ENCODE measurements at regions not wholly inside any gene's neighbourhood (a gene's known extent, or its start where the extent isn't known, plus 50 kb on each side); places are given as distances from the start of the nearest gene placed in this dataset.

DNA sequence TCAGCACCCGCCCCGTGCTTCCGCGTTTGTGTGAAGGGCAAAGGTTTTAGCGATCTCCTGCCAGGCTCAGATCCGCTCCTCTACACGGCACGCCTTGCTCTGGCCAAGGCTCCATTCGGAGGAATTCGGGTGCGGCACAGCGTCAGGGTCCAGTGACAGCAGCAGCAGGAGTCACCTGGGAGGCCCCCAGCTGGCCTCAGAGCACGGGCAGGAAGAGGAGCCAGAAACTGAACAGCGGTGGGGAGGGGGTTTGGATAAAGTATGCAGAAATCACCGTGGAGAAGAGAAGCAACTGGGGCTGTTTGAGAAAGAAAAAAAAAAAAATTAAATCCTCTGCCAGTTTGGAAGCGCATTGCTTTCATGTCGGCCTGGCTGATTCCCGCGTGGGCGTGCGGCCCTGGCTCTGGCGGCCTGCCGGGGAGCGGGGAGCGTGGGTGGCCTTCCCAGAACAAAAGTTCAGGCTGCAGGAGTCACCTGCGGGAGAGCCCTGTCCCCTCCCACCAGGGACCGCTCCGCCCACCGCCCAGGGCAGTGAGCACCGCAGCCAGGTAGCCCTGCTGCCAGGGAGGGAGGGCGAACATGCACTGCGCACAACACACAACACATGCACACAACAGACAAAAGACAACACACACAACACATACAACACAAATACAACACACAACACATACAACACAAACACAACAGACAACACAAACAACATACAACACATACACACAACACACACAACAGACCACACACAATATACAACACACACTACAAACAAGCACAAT, 107.6 kb downstream of the ETS2 start:
- ATAC-seq, result peak; percentile 49 to 83 (median 77)
- no peaks in the 10 kb centered on the region for H3K27me3 ChIP-seq
- peaks cover 12 to 70% (median 44%) of the 10 kb centered on the region in 9 donors for H3K4me1 ChIP-seq
- intact Hi-C loops (cut with DNase I), result loop anchor here in 5 of 10 donors (5.0 to 10.0 kb wide), 7 partner anchors 79 to 411 kb away; no protein-coding TSS in a partner anchor
- 20 to 25% methylated on average over 32 of the region's 32 CpGs for WGBS, 2 donors
- H3K4me3 ChIP-seq, result peak overlapping the region in 7 of 10 donors; percentile 5 to 36 (median 19)
- H3K36me3 ChIP-seq, result no peaks in the 10 kb centered on the region
- H3K9me3 ChIP-seq, result no peaks in the 10 kb centered on the region
- TF ChIP-seq, protein P1, sequence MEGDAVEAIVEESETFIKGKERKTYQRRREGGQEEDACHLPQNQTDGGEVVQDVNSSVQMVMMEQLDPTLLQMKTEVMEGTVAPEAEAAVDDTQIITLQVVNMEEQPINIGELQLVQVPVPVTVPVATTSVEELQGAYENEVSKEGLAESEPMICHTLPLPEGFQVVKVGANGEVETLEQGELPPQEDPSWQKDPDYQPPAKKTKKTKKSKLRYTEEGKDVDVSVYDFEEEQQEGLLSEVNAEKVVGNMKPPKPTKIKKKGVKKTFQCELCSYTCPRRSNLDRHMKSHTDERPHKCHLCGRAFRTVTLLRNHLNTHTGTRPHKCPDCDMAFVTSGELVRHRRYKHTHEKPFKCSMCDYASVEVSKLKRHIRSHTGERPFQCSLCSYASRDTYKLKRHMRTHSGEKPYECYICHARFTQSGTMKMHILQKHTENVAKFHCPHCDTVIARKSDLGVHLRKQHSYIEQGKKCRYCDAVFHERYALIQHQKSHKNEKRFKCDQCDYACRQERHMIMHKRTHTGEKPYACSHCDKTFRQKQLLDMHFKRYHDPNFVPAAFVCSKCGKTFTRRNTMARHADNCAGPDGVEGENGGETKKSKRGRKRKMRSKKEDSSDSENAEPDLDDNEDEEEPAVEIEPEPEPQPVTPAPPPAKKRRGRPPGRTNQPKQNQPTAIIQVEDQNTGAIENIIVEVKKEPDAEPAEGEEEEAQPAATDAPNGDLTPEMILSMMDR (IDR thresholded peaks at IDR 0.05), result no peak
- H3K27ac ChIP-seq, result peak overlapping the region; percentile 4 to 92 (median 78)
- DNase-seq, result peak; percentile 61 to 72

GRCh38 chr21:38912789-38913119, 107.0 kb downstream of the ETS2 start:
- Histone ChIP-seq H3K27ac (peak overlapping the region; percentile 4 to 92 (median 78)), H3K9me3 (no peaks in the 10 kb centered on the region), H3K4me3 (peak overlapping the region in 4 of 10 donors; percentile 17 to 36 (median 26)), H3K4me1 (peaks cover 12 to 73% (median 48%) of the 10 kb centered on the region in 9 donors), H3K36me3 (no peaks in the 10 kb centered on the region), H3K27me3 (no peaks in the 10 kb centered on the region)
- ATAC-seq (peak in 4 of 8 donors; percentile 1 to 19 (median 10)), DNase-seq (no peak)
- intact Hi-C loops (cut with DNase I), result loop anchor here in 5 of 10 donors (5.0 to 10.0 kb wide), 7 partner anchors 80 to 410 kb away; no protein-coding TSS in a partner anchor
- TF ChIP-seq, protein P1 (IDR thresholded peaks at IDR 0.05), result no peak
- WGBS, 2 donors, result 51 to 71% methylated on average over 6 of the region's 6 CpGs

GRCh38 chr21:38912102-38912629, 106.4 kb downstream of the ETS2 start:
- intact Hi-C loops (cut with DNase I), result loop anchor here in 5 of 10 donors (5.0 to 10.0 kb wide), 7 partner anchors 80 to 410 kb away; no protein-coding TSS in a partner anchor
- TF ChIP-seq, protein P1 (IDR thresholded peaks at IDR 0.05), result no peak
- H3K27me3 ChIP-seq, result no peaks in the 10 kb centered on the region
- H3K27ac ChIP-seq, result peak overlapping the region in 9 of 10 donors; percentile 75 to 92 (median 79)
- H3K9me3 ChIP-seq, result no peaks in the 10 kb centered on the region
- H3K4me1 ChIP-seq, result peaks cover 17 to 79% (median 54%) of the 10 kb centered on the region in 9 donors
- no peaks in the 10 kb centered on the region for H3K36me3 ChIP-seq
- H3K4me3 ChIP-seq, result no peak overlapping the region
- ATAC-seq, result no peak
- DNase-seq, result no peak
- 95 to 97% methylated on average over 7 of the region's 7 CpGs for WGBS, 2 donors

DNA sequence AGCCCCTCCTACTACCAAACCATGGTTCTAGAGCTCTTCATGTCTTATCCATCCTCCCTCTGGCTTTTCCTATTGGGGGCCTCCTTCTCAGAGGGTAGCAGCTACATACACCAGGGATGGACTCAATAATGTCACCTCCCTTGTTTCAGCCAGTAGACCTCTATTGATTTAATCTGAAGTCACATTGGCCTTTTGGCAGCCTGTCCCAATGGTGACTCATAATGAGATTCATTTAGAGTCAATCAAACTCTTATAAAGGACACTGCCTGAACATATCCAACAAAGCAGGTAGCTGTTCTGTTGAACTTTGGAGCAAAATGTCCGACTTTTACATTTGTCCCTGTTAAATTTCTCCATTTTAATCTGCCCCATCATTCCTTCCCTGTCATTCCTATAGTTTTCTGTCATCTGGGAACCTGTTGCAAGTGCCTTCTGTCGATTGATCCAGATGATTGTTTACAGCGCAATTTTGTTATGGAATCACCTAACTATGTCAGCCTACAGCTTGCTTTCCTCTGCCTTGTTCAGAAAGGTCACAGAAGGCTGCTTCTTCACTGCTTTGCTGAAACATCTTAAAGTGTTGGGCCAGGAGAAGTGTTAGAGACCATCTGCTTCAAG, 105.9 kb downstream of the ETS2 start:
- intact Hi-C loops (cut with DNase I), result loop anchor here in 5 of 10 donors (5.0 to 10.0 kb wide), 7 partner anchors 81 to 409 kb away; no protein-coding TSS in a partner anchor
- WGBS, 2 donors, result 97 to 98% methylated on average over 3 of the region's 3 CpGs
- peaks cover 22 to 85% (median 60%) of the 10 kb centered on the region in 9 donors for H3K4me1 ChIP-seq
- peak overlapping the region in 9 of 10 donors; percentile 79 to 92 (median 86) for H3K27ac ChIP-seq
- H3K27me3 ChIP-seq, result no peaks in the 10 kb centered on the region
- H3K4me3 ChIP-seq, result no peak overlapping the region
- ATAC-seq (no peak), DNase-seq (no peak)
- no peaks in the 10 kb centered on the region for H3K9me3 ChIP-seq
- TF ChIP-seq, protein P1 (IDR thresholded peaks at IDR 0.05), result no peak
- H3K36me3 ChIP-seq, result no peaks in the 10 kb centered on the region
